H1 (cell line): ENCODE measurements at regions not wholly inside any gene's neighbourhood (a gene's known extent, or its start where the extent isn't known, plus 50 kb on each side); places are given as distances from the start of the nearest gene placed in this dataset.

Experiments used
- CTCF ChIA-PET: fragments of 300-600 bp; sonication (Branson Sonifier 250); formaldehyde crosslinking; loops from one replicate; lab custom pipeline; 2021; ENCODE audit not compliant: partially characterized antibody; lab: Charles Lee
- POLR2A ChIA-PET: fragments of 300-600 bp; sonication (Branson Sonifier 250); formaldehyde crosslinking; loops from one replicate; lab custom pipeline; 2021; ENCODE audit warnings: inconsistent platforms; ENCODE audit not compliant: partially characterized antibody; lab: Charles Lee
- DNase-seq, 2 experiments: peaks; one replicate each; pipeline versions ENCODE4 v3.0.0 to v3.0.0-alpha.2; 2010 to 2022; ENCODE audit warnings: low spot score in 2 of 2, low read depth in 1 of 2, mixed read lengths in 1 of 2
- FAIRE-seq: peaks from 2 replicates; lab custom pipeline; 2011; peaks lifted over from hg19 to GRCh38; lab: Jason Lieb, UNC
- H2AFZ ChIP-seq: 2 replicates; pipeline ENCODE4 v1.8.1; 2012; ENCODE audit warnings: low read length, inconsistent platforms
- H2AK5ac ChIP-seq: 2 replicates; pipeline ENCODE4 v1.6.1; 2013; ENCODE audit warnings: low read depth, low read length
- H2BK120ac ChIP-seq: replicated peaks from 2 replicates; pipeline ENCODE3; 2013; ENCODE audit warnings: low read depth, low read length, inconsistent platforms
- H2BK12ac ChIP-seq: 2 replicates; pipeline ENCODE4 v1.6.1; 2013; ENCODE audit warnings: low read depth, low read length
- H2BK15ac ChIP-seq: 2 replicates; pipeline ENCODE4 v1.6.1; 2013; ENCODE audit warnings: low read length
- H2BK20ac ChIP-seq: 2 replicates; pipeline ENCODE4 v1.6.1; 2013; ENCODE audit warnings: low read length
- H2BK5ac ChIP-seq: 2 replicates; pipeline ENCODE4 v1.6.1; 2013; ENCODE audit warnings: low read depth, low read length
- H3K14ac ChIP-seq: 2 replicates; pipeline ENCODE4 v1.6.1; 2013; ENCODE audit warnings: inconsistent platforms; ENCODE audit not compliant: insufficient read length
- H3K18ac ChIP-seq: 2 replicates; pipeline ENCODE4 v1.6.1; 2013; ENCODE audit warnings: low read length; ENCODE audit errors: extremely low read depth
- H3K23ac ChIP-seq: 2 replicates; pipeline ENCODE4 v1.6.1; 2013; ENCODE audit warnings: inconsistent platforms; ENCODE audit not compliant: insufficient read length
- H3K23me2 ChIP-seq: 2 replicates; pipeline ENCODE4 v1.6.1; 2013; ENCODE audit warnings: low read depth, low read length
- H3K27ac ChIP-seq: 2 replicates; pipeline ENCODE4 v1.6.1; 2011; ENCODE audit warnings: low read depth, low read length, inconsistent platforms
- H3K27me3 ChIP-seq, 4 experiments: replicated peaks in 1 of 4; 1 replicate in 1 of 4; 2 replicates in 3 of 4; pipeline versions ENCODE4 v1.6.1 to v1.8.1; 2011 to 2013; ENCODE audit warnings: low read length in 3 of 4, mild to moderate bottlenecking in 3 of 4, inconsistent platforms in 2 of 4, mixed read lengths in 2 of 4, moderate library complexity in 1 of 4; ENCODE audit not compliant: control insufficient read depth in 3 of 4, insufficient read depth in 3 of 4; ENCODE audit errors: extremely low read depth in 1 of 4
- H3K36me3 ChIP-seq, 4 experiments: 2 replicates each; pipeline versions ENCODE4 v1.6.1 to v1.8.1; 2011 to 2013; ENCODE audit warnings: mild to moderate bottlenecking in 4 of 4, low read length in 3 of 4, moderate library complexity in 2 of 4, control low read depth in 1 of 4, inconsistent platforms in 1 of 4; ENCODE audit not compliant: insufficient read depth in 4 of 4, control insufficient read depth in 2 of 4
- H3K4ac ChIP-seq: replicated peaks from 2 replicates; pipeline ENCODE3; 2013; ENCODE audit warnings: low read length, low read depth, mixed read lengths, inconsistent platforms; ENCODE audit not compliant: insufficient read length
- H3K4me1 ChIP-seq, 4 experiments: replicated peaks in 1 of 4; 1 replicate in 1 of 4; 2 replicates in 3 of 4; pipeline versions ENCODE4 v1.6.1 to v1.8.1; 2011 to 2013; ENCODE audit warnings: low read length in 3 of 4, inconsistent platforms in 2 of 4, mixed read lengths in 1 of 4; ENCODE audit not compliant: insufficient read depth in 4 of 4, control insufficient read depth in 3 of 4
- H3K4me2 ChIP-seq, 2 experiments: 2 replicates each; pipeline versions ENCODE4 v1.6.1 to v1.8.1; 2011 to 2013; ENCODE audit warnings: low read depth in 2 of 2, low read length in 2 of 2, control low read depth in 1 of 2, inconsistent platforms in 1 of 2, mild to moderate bottlenecking in 1 of 2; ENCODE audit not compliant: insufficient read depth in 1 of 2
- H3K4me3 ChIP-seq, 4 experiments: fragments of 200-600, 300-600 bp in 1 of 4; sonication (generic), shearing (Covaris generic), sonication (Bioruptor Twin) in 1 of 4; 2 replicates each; pipeline versions ENCODE4 v1.5.1 to v1.8.1; 2011 to 2016; ENCODE audit warnings: low read length in 4 of 4, low read depth in 3 of 4, control low read depth in 2 of 4, inconsistent platforms in 2 of 4, mild to moderate bottlenecking in 2 of 4, mixed read lengths in 1 of 4, moderate library complexity in 1 of 4; ENCODE audit not compliant: insufficient read depth in 2 of 4; ENCODE audit errors: extremely low read depth in 1 of 4
- H3K56ac ChIP-seq: replicated peaks from 2 replicates; pipeline ENCODE3; 2013; ENCODE audit warnings: low read depth, mild to moderate bottlenecking, mixed read lengths, low read length, inconsistent platforms; ENCODE audit not compliant: insufficient read length
- H3K79me1 ChIP-seq: 2 replicates; pipeline ENCODE4 v1.6.1; 2013; ENCODE audit warnings: low read depth, low read length, control low read depth
- H3K79me2 ChIP-seq, 2 experiments: 2 replicates each; pipeline versions ENCODE4 v1.6.1 to v1.8.1; 2012 to 2013; ENCODE audit warnings: low read length in 2 of 2, mild to moderate bottlenecking in 2 of 2, inconsistent platforms in 1 of 2; ENCODE audit not compliant: insufficient read depth in 2 of 2, control insufficient read depth in 1 of 2
- H3K9ac ChIP-seq, 4 experiments: replicated peaks in 1 of 4; 1 replicate in 1 of 4; 2 replicates in 3 of 4; pipeline versions ENCODE4 v1.6.1 to v1.8.1; 2011 to 2013; ENCODE audit warnings: low read depth in 3 of 4, low read length in 3 of 4, control low read depth in 2 of 4, mild to moderate bottlenecking in 2 of 4, moderate library complexity in 2 of 4, inconsistent platforms in 1 of 4; ENCODE audit errors: extremely low read depth in 1 of 4
- H3K9me3 ChIP-seq, 2 experiments: 2 replicates each; pipeline versions ENCODE4 v1.6.1 to v1.8.1; 2012 to 2013; ENCODE audit warnings: mild to moderate bottlenecking in 2 of 2, moderate library complexity in 2 of 2, control low read depth in 1 of 2, inconsistent platforms in 1 of 2, low read depth in 1 of 2, low read length in 1 of 2, mixed read lengths in 1 of 2; ENCODE audit not compliant: insufficient read depth in 2 of 2
- H4K20me1 ChIP-seq, 2 experiments: replicated peaks in 1 of 2; 2 replicates each; pipeline versions ENCODE3 to v1.8.1; 2011 to 2013; ENCODE audit warnings: inconsistent platforms in 2 of 2, low read length in 2 of 2, mild to moderate bottlenecking in 1 of 2; ENCODE audit not compliant: insufficient read depth in 2 of 2, control insufficient read depth in 1 of 2
- H4K5ac ChIP-seq: 2 replicates; pipeline ENCODE4 v1.6.1; 2013; ENCODE audit warnings: low read length, low read depth, mixed read lengths, inconsistent platforms; ENCODE audit not compliant: insufficient read length
- H4K8ac ChIP-seq: 2 replicates; pipeline ENCODE4 v1.8.0; 2013; ENCODE audit warnings: mild to moderate bottlenecking, moderate library complexity, low read length, inconsistent platforms; ENCODE audit not compliant: insufficient read depth; ENCODE audit errors: extremely low read depth
- H4K91ac ChIP-seq: replicated peaks from 2 replicates; pipeline ENCODE3; 2013; ENCODE audit warnings: low read length, mixed read lengths, inconsistent platforms; ENCODE audit not compliant: insufficient read length
- BRCA1 ChIP-seq: IDR thresholded peaks from 2 replicates; pipeline ENCODE4 v1.6.1; 2012; ENCODE audit warnings: low read depth, low read length, improper control_type of control experiment
- CBX5 ChIP-seq: fragments of 300-800, 300-1000 bp; sonication (generic); IDR thresholded peaks from 2 replicates; pipeline ENCODE4 v1.7.1; 2016; ENCODE audit warnings: antibody characterized with exemption, low read length, low read depth
- CBX8 ChIP-seq: fragments of 300-800, 300-1000 bp; sonication (generic); IDR thresholded peaks from 2 replicates; pipeline ENCODE4 v1.7.1; 2016; ENCODE audit warnings: low read depth, low read length, borderline replicate concordance
- CHD1 ChIP-seq: IDR thresholded peaks from 2 replicates; pipeline ENCODE4 v1.6.1; 2012; ENCODE audit warnings: low read depth, low read length, improper control_type of control experiment
- CTBP2 ChIP-seq: IDR thresholded peaks from 2 replicates; pipeline ENCODE4 v1.7.0; 2011; ENCODE audit warnings: borderline replicate concordance, mild to moderate bottlenecking, moderate library complexity, mixed read lengths, low read length; ENCODE audit not compliant: insufficient read depth, insufficient read length
- EP300 ChIP-seq, 2 experiments: IDR thresholded peaks; 1 replicate in 1 of 2; 2 replicates in 1 of 2; pipeline ENCODE4 v1.6.1; 2011 to 2012; ENCODE audit warnings: low read depth in 2 of 2, low read length in 2 of 2, mild to moderate bottlenecking in 2 of 2, borderline replicate concordance in 1 of 2, inconsistent platforms in 1 of 2, moderate library complexity in 1 of 2
- FOSL1 ChIP-seq: IDR thresholded peaks from 2 replicates; pipeline ENCODE4 v1.6.1; 2011; ENCODE audit warnings: mild to moderate bottlenecking, low read depth, low read length, moderate library complexity; ENCODE audit not compliant: insufficient read depth
- GABPA ChIP-seq: IDR thresholded peaks from 2 replicates; pipeline ENCODE4 v1.6.1; 2011; ENCODE audit warnings: mild to moderate bottlenecking, low read length, moderate library complexity, borderline replicate concordance; ENCODE audit not compliant: insufficient read depth
- KDM5A ChIP-seq: fragments of 200-600 bp; IDR thresholded peaks from 2 replicates; pipeline ENCODE4 v1.7.1; 2012; ENCODE audit warnings: mild to moderate bottlenecking, low read length, inconsistent platforms, mixed read lengths
- NANOG ChIP-seq: IDR thresholded peaks from 2 replicates; pipeline ENCODE4 v1.6.1; 2011; ENCODE audit warnings: low read length, low read depth, mild to moderate bottlenecking, inconsistent platforms; ENCODE audit not compliant: insufficient read depth, poor library complexity, severe bottlenecking
- PHF8 ChIP-seq: fragments of 200-600 bp; sonication (generic); conservative IDR thresholded peaks from 2 replicates; pipeline ENCODE4 v1.7.1; 2012; ENCODE audit warnings: low read depth, mild to moderate bottlenecking, inconsistent platforms, low read length, moderate library complexity
- SIX5 ChIP-seq: IDR thresholded peaks from 2 replicates; pipeline ENCODE4 v1.6.1; 2011; ENCODE audit warnings: mild to moderate bottlenecking, low read depth, low read length
- SRF ChIP-seq: IDR thresholded peaks from 2 replicates; pipeline ENCODE4 v1.6.1; 2011; ENCODE audit warnings: mild to moderate bottlenecking, low read depth, low read length, moderate library complexity
- TAF1 ChIP-seq: IDR thresholded peaks from 2 replicates; pipeline ENCODE4 v1.6.1; 2011; ENCODE audit warnings: mild to moderate bottlenecking, low read depth, low read length
- YY1 ChIP-seq: IDR thresholded peaks from 2 replicates; pipeline ENCODE4 v1.6.1; 2011; ENCODE audit warnings: low read depth, mild to moderate bottlenecking, low read length
- WGBS, 2 experiments: shearing (Covaris generic) in 1 of 2; methylation state at CpG; one replicate each; pipeline versions ENCODE4 v1.1.6 to v1.1.7; 2013 to 2015; ENCODE audit warnings: low lambda C conversion rate in 2 of 2, mixed read lengths in 2 of 2, inconsistent platforms in 1 of 2, low coverage in 1 of 2, missing lambda C conversion rate in 1 of 2; ENCODE audit not compliant: insufficient replicate concordance in 2 of 2, insufficient coverage in 1 of 2, insufficient read length in 1 of 2; ENCODE audit errors: extremely low coverage in 1 of 2, missing lambda C conversion rate in 1 of 2; 5-methylcytosine and 5-hydroxymethylcytosine counted together

- Histone ChIP-seq H4K5ac (no peak overlapping the region), H2AFZ (no peak overlapping the region), H4K91ac (no peak overlapping the region), H3K36me3 (no peaks in the 10 kb centered on the region), H3K4me1 (peaks cover 0 to 2% (median 0%) of the 10 kb centered on the region in 4 experiments; a peak in 1 of 7 replicates), H4K8ac (no peak overlapping the region), H3K18ac (no peak overlapping the region), H3K27ac (no peak overlapping the region), H2BK15ac (no peak overlapping the region), H3K79me2 (no peaks in the 10 kb centered on the region), H2AK5ac (no peak overlapping the region), H2BK5ac (no peak overlapping the region), H3K56ac (no peak overlapping the region), H2BK12ac (no peak overlapping the region), H3K9me3 (no peaks in the 10 kb centered on the region), H3K9ac (no peak overlapping the region), H4K20me1 (no peaks in the 10 kb centered on the region), H3K27me3 (no peaks in the 10 kb centered on the region), H3K79me1 (no peaks in the 10 kb centered on the region), H3K14ac (no peak overlapping the region), H2BK120ac (no peak overlapping the region), H3K4me2 (no peak overlapping the region), H3K4ac (no peak overlapping the region), H3K23me2 (no peaks in the 10 kb centered on the region; the same call in 1 of the 2 replicates), H2BK20ac (no peak overlapping the region), H3K23ac (no peak overlapping the region), H3K4me3 (no peak overlapping the region)
- POLR2A ChIA-PET: interaction anchor here (0.7 kb wide), 1 partner anchor 707 kb away, joined by 3 read pairs; no protein-coding TSS in a partner anchor
- 75% methylated on average over 2 of the region's 2 CpGs; no CpG with 5 or more reads in 1 of the 2 experiments for WGBS, 2 experiments
- FAIRE-seq (no peak), DNase-seq (no peak)
- CTCF ChIA-PET: interaction anchor here (0.9 to 1.5 kb wide), 4 partner anchors 9 to 24 kb away, joined by 3 to 4 read pairs (median 3); no protein-coding TSS in a partner anchor
- TF ChIP-seq CTBP2 (no peak), SRF (no peak), SIX5 (no peak), FOSL1 (no peak), CBX8 (no peak), YY1 (no peak), TAF1 (no peak), KDM5A (no peak), NANOG (no peak), EP300 (IDR thresholded peaks at IDR 0.05; ENCODE audit: borderline replicate concordance in 1 of 2, low read depth in 2 of 2, low read length in 2 of 2) (no peak), PHF8 (no peak), BRCA1 (no peak), CBX5 (no peak), GABPA (no peak), CHD1 (no peak)
These were observed 495.2 kb upstream of the SOX5 start for GRCh38 chr12:24444634-24445033.
